ENCODE measurements at regions not wholly inside any gene's neighbourhood (a gene's known extent, or its start where the extent isn't known, plus 50 kb on each side); places are given as distances from the start of the nearest gene placed in this dataset.

DNA sequence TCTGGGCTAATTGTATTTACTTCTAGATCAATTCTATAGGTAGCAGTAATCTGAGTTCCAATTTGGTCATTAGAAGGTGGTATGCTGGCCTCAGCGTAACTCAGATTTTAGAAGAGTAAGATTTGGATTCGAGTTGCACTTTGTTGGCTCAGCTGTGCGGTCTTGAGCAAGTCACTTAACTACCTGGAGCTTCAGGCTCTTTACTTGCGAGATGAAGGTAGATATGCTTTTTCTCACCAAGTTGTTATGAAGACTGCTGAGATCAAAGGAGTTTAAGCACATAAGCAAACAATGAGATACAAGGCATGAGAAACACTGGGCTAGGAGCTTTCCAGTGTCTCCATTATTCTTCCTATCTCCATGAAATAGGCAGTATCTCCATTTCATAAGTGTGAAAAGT, 133.8 kb upstream of the RANBP3L start:
- TF ChIP-seq, protein P1, sequence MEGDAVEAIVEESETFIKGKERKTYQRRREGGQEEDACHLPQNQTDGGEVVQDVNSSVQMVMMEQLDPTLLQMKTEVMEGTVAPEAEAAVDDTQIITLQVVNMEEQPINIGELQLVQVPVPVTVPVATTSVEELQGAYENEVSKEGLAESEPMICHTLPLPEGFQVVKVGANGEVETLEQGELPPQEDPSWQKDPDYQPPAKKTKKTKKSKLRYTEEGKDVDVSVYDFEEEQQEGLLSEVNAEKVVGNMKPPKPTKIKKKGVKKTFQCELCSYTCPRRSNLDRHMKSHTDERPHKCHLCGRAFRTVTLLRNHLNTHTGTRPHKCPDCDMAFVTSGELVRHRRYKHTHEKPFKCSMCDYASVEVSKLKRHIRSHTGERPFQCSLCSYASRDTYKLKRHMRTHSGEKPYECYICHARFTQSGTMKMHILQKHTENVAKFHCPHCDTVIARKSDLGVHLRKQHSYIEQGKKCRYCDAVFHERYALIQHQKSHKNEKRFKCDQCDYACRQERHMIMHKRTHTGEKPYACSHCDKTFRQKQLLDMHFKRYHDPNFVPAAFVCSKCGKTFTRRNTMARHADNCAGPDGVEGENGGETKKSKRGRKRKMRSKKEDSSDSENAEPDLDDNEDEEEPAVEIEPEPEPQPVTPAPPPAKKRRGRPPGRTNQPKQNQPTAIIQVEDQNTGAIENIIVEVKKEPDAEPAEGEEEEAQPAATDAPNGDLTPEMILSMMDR (conservative IDR thresholded peaks at IDR 0.05; ENCODE audit: low read length), result no peak
- no peak for TF ChIP-seq EZH2phosphoT487 (IDR thresholded peaks at IDR 0.05; ENCODE audit: borderline replicate concordance, low read depth, low read length)
